Left ventricle myocardium inferior (tissue), 1 donor: ENCODE measurements at regions not wholly inside any gene's neighbourhood (a gene's known extent, or its start where the extent isn't known, plus 50 kb on each side); places are given as distances from the start of the nearest gene placed in this dataset.

Experiments used
- DNase-seq: peaks from one replicate; pipeline ENCODE4 v3.0.0-alpha.2; 2020
- H3K27ac ChIP-seq: fragments of 200-600 bp; replicated peaks from 2 replicates; pipeline ENCODE4 v1.8.0; 2021
- H3K27me3 ChIP-seq: fragments of 200-600 bp; 2 replicates; pipeline ENCODE4 v1.8.0; 2021; ENCODE audit warnings: low read depth
- H3K36me3 ChIP-seq: fragments of 200-600 bp; 2 replicates; pipeline ENCODE4 v1.8.0; 2021
- H3K4me1 ChIP-seq: fragments of 200-600 bp; 2 replicates; pipeline ENCODE4 v1.8.0; 2021
- H3K4me3 ChIP-seq: fragments of 200-600 bp; 2 replicates; pipeline ENCODE4 v1.8.0; 2021; ENCODE audit warnings: mild to moderate bottlenecking, moderate library complexity
- H3K9me3 ChIP-seq: fragments of 200-600 bp; replicated peaks from 2 replicates; pipeline ENCODE4 v1.8.0; 2021
- CTCF ChIP-seq: fragments of 200-600 bp; IDR thresholded peaks from 2 replicates; pipeline ENCODE4 v1.8.0; 2021; ENCODE audit warnings: antibody characterized with exemption, mild to moderate bottlenecking, borderline replicate concordance
- intact Hi-C: fragments of 100-400 bp; cut with micrococcal nuclease; formaldehyde crosslinking; loops from one replicate; pipeline ENCODE4 v1.11.0; 2022
- donor health status: DM: no; HTN: yes; CAD: no; lungs with severe emphysema.

- Histone ChIP-seq H3K36me3 (no peaks in the 10 kb centered on the region), H3K4me3 (no peak overlapping the region), H3K4me1 (no peaks in the 10 kb centered on the region), H3K27ac (no peak overlapping the region), H3K9me3 (no peaks in the 10 kb centered on the region), H3K27me3 (no peaks in the 10 kb centered on the region)
- no peak for DNase-seq
- intact Hi-C loops, result no loop called here
- TF ChIP-seq CTCF, result no peak
Observed at GRCh38 chr1:239560921-239561320, 174.6 kb downstream of the CHRM3 start.

GRCh38 chr1:239562095-239562494 lies 175.7 kb downstream of the CHRM3 start:
- no peak overlapping the region for H3K27ac ChIP-seq
- no peak for DNase-seq
- H3K4me1 ChIP-seq, result no peaks in the 10 kb centered on the region
- TF ChIP-seq CTCF, result no peak
- no peaks in the 10 kb centered on the region for H3K27me3 ChIP-seq
- H3K36me3 ChIP-seq, result no peaks in the 10 kb centered on the region
- H3K9me3 ChIP-seq, result no peaks in the 10 kb centered on the region
- no peak overlapping the region for H3K4me3 ChIP-seq
- intact Hi-C loops, result no loop called here

- intact Hi-C loops, result no loop called here
- no peaks in the 10 kb centered on the region for H3K9me3 ChIP-seq
- no peak for TF ChIP-seq CTCF
- H3K36me3 ChIP-seq, result no peaks in the 10 kb centered on the region
- no peak for DNase-seq
- H3K27me3 ChIP-seq, result no peaks in the 10 kb centered on the region
- no peak overlapping the region for H3K27ac ChIP-seq
- no peaks in the 10 kb centered on the region for H3K4me1 ChIP-seq
- H3K4me3 ChIP-seq, result no peak overlapping the region
Observed at GRCh38 chr1:239563681-239564080, 177.3 kb downstream of the CHRM3 start.

DNA sequence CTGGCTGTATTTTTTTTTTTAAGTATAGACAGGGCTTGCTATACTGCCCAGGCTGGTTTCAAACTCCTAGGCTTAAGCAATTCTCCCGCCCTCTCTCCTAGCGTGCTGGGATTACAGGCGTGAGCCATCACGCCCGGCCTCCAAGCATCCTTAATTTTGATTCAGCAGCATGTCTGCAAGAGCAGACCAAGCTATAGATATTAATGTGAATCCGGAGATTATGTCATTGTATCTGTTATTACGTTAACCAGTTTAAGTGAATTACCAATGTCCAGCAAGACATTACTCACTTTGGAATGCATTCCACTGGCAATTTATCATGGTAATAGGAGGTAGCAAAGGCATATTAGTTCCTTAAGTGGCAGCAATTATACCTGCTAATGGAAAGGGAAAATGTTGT lies 179.7 kb downstream of the CHRM3 start:
- Histone ChIP-seq H3K4me1 (no peaks in the 10 kb centered on the region), H3K36me3 (no peaks in the 10 kb centered on the region), H3K4me3 (no peak overlapping the region), H3K9me3 (no peaks in the 10 kb centered on the region), H3K27me3 (no peaks in the 10 kb centered on the region), H3K27ac (no peak overlapping the region)
- no peak for TF ChIP-seq CTCF
- DNase-seq, result no peak
- intact Hi-C loops, result no loop called here

GRCh38 chr1:239570878-239571277 lies 184.5 kb downstream of the CHRM3 start:
- Histone ChIP-seq H3K4me3 (no peak overlapping the region), H3K27me3 (no peaks in the 10 kb centered on the region), H3K4me1 (no peaks in the 10 kb centered on the region), H3K9me3 (no peaks in the 10 kb centered on the region), H3K27ac (no peak overlapping the region), H3K36me3 (no peaks in the 10 kb centered on the region)
- no peak for TF ChIP-seq CTCF
- intact Hi-C loops, result no loop called here
- DNase-seq, result no peak

GRCh38 chr1:239572183-239572582 lies 185.8 kb downstream of the CHRM3 start:
- DNase-seq, result no peak
- intact Hi-C loops, result no loop called here
- TF ChIP-seq CTCF, result no peak
- Histone ChIP-seq H3K9me3 (no peaks in the 10 kb centered on the region), H3K4me1 (no peaks in the 10 kb centered on the region), H3K27ac (no peak overlapping the region), H3K4me3 (no peak overlapping the region), H3K27me3 (no peaks in the 10 kb centered on the region), H3K36me3 (no peaks in the 10 kb centered on the region)
